22Rv1 (cell line): ENCODE measurements at regions not wholly inside any gene's neighbourhood (a gene's known extent, or its start where the extent isn't known, plus 50 kb on each side); places are given as distances from the start of the nearest gene placed in this dataset.

Experiments
- H3K27ac ChIP-seq: fragments of 450-650 bp; 2 replicates; pipeline ENCODE4 v1.5.1; 2017
- ZFX ChIP-seq: fragments of 450-650 bp; IDR thresholded peaks from 2 replicates; pipeline ENCODE4 v1.6.1; 2017; ENCODE audit warnings: antibody characterized with exemption, borderline replicate concordance
- TF ChIP-seq, protein P1 (sequence below): fragments of 450-650 bp; IDR thresholded peaks from 2 replicates; pipeline ENCODE4 v1.5.1; 2017; ENCODE audit warnings: mild to moderate bottlenecking

DNA sequence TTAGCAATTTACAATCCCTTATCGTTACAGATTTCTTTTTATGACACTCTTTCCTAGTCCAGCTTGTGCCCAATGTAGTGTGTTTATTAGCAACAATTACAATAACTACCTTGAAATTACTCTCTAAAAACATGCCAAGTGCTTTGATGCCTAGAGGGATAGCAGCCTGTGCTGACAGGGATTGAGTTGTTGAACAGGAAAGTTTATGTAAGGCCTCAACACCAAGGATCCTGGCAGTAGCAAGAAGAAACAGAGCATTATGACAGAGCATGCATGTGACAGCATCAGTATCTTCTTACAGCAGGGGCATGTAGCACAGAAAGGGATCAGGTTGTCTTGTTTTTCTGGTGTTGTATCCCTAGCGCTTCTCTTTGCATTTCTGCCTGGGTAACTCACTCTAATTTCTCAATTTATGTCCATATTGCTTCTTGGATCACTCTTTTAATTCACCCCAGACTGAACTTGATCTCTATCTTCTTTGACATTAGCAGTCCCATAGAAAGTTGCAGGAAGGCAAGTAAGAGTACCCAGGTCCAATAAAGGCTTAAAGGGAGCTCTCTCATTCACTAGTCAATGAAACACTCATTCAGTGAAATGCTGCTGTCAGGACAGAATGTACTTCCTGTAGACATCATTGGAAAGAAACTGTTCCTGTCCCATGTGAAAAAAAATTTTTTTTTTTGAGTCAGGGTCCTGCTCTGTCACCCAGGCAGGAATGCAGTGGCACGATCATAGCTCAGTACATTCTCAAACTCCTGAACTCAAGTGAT is 220.0 kb upstream of the GRIP1 start:
- no peak overlapping the region for H3K27ac ChIP-seq
- no peak for TF ChIP-seq ZFX
- TF ChIP-seq, protein P1, sequence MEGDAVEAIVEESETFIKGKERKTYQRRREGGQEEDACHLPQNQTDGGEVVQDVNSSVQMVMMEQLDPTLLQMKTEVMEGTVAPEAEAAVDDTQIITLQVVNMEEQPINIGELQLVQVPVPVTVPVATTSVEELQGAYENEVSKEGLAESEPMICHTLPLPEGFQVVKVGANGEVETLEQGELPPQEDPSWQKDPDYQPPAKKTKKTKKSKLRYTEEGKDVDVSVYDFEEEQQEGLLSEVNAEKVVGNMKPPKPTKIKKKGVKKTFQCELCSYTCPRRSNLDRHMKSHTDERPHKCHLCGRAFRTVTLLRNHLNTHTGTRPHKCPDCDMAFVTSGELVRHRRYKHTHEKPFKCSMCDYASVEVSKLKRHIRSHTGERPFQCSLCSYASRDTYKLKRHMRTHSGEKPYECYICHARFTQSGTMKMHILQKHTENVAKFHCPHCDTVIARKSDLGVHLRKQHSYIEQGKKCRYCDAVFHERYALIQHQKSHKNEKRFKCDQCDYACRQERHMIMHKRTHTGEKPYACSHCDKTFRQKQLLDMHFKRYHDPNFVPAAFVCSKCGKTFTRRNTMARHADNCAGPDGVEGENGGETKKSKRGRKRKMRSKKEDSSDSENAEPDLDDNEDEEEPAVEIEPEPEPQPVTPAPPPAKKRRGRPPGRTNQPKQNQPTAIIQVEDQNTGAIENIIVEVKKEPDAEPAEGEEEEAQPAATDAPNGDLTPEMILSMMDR: no peak

DNA sequence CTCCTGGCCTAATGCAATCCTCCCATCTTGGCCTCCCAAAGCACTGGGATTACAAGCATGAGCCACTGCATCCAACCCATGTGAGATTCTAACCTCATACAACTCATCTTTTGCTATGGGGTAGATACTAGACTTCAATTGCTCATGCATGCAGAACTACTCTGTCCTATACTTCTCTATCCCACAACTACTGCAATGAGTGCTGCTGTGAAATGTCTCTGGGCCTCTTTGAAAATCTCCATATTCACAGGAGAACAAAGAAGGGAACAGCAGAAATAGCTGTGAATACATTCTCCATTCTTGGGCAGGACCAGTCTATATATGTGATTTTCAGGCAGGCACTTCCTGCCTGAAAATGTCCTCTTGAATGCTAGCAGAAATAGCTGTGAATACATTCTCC is 220.7 kb upstream of the GRIP1 start:
- TF ChIP-seq, protein P1: no peak
- no peak for TF ChIP-seq ZFX
- no peak overlapping the region for H3K27ac ChIP-seq

DNA sequence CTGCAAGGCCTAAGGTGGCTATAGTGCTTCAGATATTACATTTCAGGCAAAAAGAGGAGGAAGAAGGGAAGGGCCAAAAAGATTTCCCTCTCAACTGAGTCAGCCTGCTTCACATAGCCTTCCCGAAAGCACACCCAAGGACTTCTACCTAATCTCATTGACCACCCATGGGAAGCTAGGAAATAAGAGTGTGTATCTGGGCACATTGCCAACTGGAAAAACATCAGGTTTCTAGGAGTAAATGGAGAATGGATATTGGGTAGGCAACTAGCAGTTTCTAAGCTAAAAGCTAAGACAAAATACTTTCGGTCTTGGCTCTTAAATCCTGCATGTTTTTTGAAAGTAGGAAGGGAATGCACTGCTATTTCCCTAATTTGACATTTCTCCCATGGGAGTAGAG is 221.7 kb upstream of the GRIP1 start:
- TF ChIP-seq, protein P1: no peak
- no peak for TF ChIP-seq ZFX
- no peak overlapping the region for H3K27ac ChIP-seq

DNA sequence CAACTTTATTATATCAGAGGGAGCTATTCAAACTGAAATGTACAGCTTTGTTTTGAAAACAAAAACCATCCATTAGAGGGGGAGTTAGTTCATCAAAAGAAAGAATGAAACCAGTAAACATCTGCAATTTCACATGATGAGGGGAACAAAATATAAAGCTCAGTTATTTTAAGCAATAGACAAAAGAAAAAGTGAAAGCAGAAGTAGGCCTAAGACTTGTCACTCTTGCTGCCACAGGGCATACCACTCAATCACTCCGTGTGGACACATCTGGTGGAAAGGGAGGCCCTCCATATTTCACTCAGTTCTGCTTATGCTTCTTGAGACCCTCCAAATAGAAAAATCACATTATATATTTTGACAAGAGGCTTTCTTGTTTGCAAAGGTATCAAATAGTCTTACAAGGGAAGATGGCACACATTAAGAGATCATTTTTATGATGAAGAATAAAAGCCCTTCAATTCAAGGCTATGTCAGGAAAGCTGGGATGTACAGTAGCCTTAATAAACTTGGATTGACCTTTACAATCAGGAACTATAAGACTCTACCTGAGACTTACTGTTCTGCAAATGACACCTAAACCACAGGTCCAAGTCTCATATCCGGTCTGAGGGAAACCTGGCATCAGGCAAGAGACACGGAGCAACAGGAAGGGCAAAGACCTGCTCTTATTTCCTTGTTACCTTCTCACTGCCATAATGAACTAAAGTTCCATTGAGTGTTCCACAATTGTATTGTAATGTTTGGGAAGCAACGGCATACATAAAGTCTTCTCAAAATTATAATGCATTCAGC is 222.5 kb upstream of the GRIP1 start:
- TF ChIP-seq, protein P1: no peak
- TF ChIP-seq ZFX: no peak
- H3K27ac ChIP-seq: no peak overlapping the region

DNA sequence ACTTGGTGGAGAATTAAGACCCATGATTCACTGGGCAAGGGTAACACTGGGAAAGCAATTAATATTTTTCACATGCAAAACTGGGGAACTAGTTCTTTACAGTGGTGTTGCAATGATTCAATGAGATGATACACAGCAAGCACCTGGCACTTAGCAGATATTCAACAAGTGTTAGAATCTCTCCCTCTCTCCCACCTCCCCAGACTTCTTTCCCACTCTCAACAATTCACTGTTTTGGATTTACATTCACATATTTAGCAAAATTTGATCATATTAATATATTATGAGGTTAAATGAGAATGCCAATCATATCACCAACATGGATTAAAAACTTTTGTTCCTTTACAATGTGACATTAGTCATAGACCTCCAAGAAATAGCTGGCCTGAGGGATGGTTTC is 223.1 kb upstream of the GRIP1 start:
- no peak overlapping the region for H3K27ac ChIP-seq
- TF ChIP-seq ZFX: no peak
- TF ChIP-seq, protein P1: no peak

DNA sequence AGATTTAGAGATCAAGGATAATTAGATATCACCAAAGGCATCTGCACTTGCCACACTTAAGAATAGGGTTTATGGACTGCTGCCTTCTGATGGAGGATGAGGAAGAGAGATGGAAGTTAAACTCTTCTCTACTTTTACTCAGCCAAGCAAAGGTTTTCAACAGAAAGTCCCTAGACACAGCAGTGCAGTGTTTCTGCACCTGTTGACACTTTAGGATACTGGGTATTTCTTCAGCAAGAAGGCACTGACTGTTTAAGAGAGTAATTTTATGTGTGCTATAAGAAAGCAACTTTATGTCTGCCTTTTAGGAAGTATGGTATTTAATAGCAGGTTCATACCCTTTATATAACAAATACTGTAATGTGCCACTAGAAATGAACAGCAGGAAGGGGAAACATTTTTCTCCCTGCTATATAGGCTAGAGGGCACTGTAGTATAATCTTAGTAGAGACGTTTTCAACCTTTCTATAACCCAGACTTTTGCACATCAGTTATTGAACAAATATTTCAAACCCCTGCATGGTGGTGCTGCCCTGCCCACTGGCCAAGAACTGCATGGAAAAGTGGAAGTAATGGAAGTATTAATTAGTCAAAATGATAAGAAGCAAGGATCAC is 225.0 kb upstream of the GRIP1 start:
- TF ChIP-seq ZFX: no peak
- TF ChIP-seq, protein P1: peak; percentile 29; the same call in 1 of the 2 replicates
- no peak overlapping the region for H3K27ac ChIP-seq
